ENCODE measurements at regions not wholly inside any gene's neighbourhood (a gene's known extent, or its start where the extent isn't known, plus 50 kb on each side); places are given as distances from the start of the nearest gene placed in this dataset.

DNA sequence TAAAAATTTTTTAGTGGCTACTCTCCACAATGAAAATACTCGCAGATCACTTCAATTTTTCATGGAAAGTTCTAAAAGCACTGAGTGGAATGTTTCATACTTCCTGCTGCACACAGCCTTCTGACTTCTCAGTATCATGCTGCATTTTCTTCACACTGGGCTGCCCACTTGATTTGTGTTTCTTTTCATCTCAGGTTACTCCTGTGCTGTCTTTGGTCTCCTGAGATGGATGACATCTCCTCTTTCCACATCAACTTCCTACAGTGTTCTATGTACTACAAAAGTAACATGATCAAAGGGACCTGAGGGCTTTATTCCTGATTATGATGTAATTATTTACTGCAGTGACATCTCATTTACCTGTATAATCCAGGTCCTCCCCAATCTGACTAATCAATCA is 927.7 kb downstream of the ROBO2 start:
- intact Hi-C loops (cut with DNase I) = no loop called here
- TF ChIP-seq POLR2A (IDR thresholded peaks at IDR 0.05) = no peak
- TF ChIP-seq, protein P1, sequence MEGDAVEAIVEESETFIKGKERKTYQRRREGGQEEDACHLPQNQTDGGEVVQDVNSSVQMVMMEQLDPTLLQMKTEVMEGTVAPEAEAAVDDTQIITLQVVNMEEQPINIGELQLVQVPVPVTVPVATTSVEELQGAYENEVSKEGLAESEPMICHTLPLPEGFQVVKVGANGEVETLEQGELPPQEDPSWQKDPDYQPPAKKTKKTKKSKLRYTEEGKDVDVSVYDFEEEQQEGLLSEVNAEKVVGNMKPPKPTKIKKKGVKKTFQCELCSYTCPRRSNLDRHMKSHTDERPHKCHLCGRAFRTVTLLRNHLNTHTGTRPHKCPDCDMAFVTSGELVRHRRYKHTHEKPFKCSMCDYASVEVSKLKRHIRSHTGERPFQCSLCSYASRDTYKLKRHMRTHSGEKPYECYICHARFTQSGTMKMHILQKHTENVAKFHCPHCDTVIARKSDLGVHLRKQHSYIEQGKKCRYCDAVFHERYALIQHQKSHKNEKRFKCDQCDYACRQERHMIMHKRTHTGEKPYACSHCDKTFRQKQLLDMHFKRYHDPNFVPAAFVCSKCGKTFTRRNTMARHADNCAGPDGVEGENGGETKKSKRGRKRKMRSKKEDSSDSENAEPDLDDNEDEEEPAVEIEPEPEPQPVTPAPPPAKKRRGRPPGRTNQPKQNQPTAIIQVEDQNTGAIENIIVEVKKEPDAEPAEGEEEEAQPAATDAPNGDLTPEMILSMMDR (IDR thresholded peaks at IDR 0.05) = no peak
- WGBS, 4 donors = 76 to 80% (median 79%) methylated on average over 1 of the region's 1 CpG
- no peaks in the 10 kb centered on the region for H3K36me3 ChIP-seq (replicated peaks in 1 of 2)
- H3K27me3 ChIP-seq = no peaks in the 10 kb centered on the region
- H3K4me1 ChIP-seq (replicated peaks in 1 of 2) = no peaks in the 10 kb centered on the region
- no peak overlapping the region for H3K27ac ChIP-seq
- DNase-seq = no peak
- H3K9me3 ChIP-seq (replicated peaks in 1 of 3) = no peaks in the 10 kb centered on the region
- no peak overlapping the region for H3K4me3 ChIP-seq

DNA sequence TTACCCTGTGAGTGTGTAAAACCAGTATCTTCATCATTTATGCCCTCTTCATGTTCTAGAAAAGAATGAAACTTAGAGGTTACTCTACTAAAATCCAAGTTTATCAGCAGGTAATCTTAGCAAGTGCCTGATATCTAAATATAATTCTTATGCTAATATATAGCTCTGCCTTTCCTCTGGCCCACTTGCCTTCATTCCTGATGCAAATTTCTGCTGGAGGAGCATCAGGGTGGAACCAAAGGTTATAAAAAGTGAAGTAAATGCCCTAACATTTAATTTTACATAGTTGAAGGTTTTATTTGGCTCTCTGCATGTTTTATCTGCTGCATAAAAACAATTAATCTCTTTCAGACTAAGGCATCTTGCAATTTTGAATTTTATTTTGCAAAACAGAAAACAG is 936.2 kb downstream of the ROBO2 start:
- no peaks in the 10 kb centered on the region for H3K27me3 ChIP-seq
- intact Hi-C loops (cut with DNase I) = no loop called here
- no peaks in the 10 kb centered on the region for H3K9me3 ChIP-seq (replicated peaks in 1 of 3)
- no peak overlapping the region for H3K4me3 ChIP-seq
- no peak for DNase-seq
- no peaks in the 10 kb centered on the region for H3K4me1 ChIP-seq (replicated peaks in 1 of 2)
- no peaks in the 10 kb centered on the region for H3K36me3 ChIP-seq (replicated peaks in 1 of 2)
- TF ChIP-seq, protein P1 (IDR thresholded peaks at IDR 0.05) = no peak
- TF ChIP-seq POLR2A (IDR thresholded peaks at IDR 0.05) = no peak
- no peak overlapping the region for H3K27ac ChIP-seq

DNA sequence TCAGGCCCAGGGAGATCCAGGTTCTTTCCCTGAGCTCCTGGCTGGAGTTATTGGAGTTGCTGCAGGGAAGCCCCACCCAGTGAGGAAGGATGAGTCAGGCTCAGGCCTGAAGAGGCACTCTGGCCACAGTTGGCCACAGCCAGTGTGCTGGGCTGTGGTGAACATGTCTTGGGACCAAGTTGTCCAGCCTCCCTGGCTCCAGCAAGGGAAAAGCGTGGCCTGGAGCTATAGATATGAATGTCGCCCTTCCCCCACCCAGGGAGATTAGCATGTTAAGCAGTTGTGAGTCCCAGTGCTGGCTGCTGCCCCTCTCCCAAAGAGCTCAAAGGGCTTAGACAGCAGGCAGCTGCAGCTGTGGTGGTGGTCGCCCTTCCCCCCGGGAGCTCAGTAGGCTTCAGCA is 963.2 kb downstream of the ROBO2 start:
- WGBS, 4 donors = 70 to 95% (median 85%) methylated on average over 2 to 4 of the region's 4 CpGs

DNA sequence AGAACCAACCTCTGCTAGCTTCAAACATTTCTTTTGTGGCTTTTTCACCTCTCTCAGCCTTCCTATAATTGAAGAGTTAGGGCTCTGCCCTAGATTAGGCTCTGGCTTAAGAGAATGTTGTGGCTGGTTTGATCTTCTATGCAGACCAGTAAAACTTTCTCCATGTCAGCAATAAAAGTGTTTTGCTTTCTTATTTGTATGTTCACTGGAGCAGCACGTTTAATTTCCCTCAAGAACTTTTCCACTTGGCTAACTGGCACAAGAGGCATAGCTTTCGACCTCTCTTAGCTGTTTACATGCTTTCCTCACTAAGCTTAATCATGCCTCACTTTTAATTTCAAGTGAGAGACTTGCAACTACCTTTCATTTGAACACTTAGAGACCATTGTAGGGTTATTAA is 964.7 kb downstream of the ROBO2 start:
- intact Hi-C loops (cut with DNase I) = no loop called here
- no peak for DNase-seq
- 58 to 65% (median 64%) methylated on average over 2 of the region's 2 CpGs for WGBS, 4 donors

More for the DNA sequence above, 963.2 kb downstream of the ROBO2 start:
- TF ChIP-seq, protein P1 (IDR thresholded peaks at IDR 0.05) = no peak
- TF ChIP-seq POLR2A (IDR thresholded peaks at IDR 0.05) = no peak
- Histone ChIP-seq H3K9me3 (replicated peaks in 1 of 3) (no peaks in the 10 kb centered on the region), H3K36me3 (replicated peaks in 1 of 2) (no peaks in the 10 kb centered on the region), H3K4me1 (replicated peaks in 1 of 2) (no peaks in the 10 kb centered on the region), H3K27ac (no peak overlapping the region), H3K27me3 (no peaks in the 10 kb centered on the region), H3K4me3 (no peak overlapping the region)
- DNase-seq = no peak
- intact Hi-C loops (cut with DNase I) = no loop called here

More for the DNA sequence above, 964.7 kb downstream of the ROBO2 start:
- Histone ChIP-seq H3K36me3 (replicated peaks in 1 of 2) (no peaks in the 10 kb centered on the region), H3K9me3 (replicated peaks in 1 of 3) (no peaks in the 10 kb centered on the region), H3K27ac (no peak overlapping the region), H3K27me3 (no peaks in the 10 kb centered on the region), H3K4me3 (no peak overlapping the region), H3K4me1 (replicated peaks in 1 of 2) (no peaks in the 10 kb centered on the region)
- TF ChIP-seq, protein P1 (IDR thresholded peaks at IDR 0.05) = no peak
- no peak for TF ChIP-seq POLR2A (IDR thresholded peaks at IDR 0.05)

Data from adrenal gland (tissue), 9 donors.